A549 (cell line): ENCODE measurements at regions not wholly inside any gene's neighbourhood (a gene's known extent, or its start where the extent isn't known, plus 50 kb on each side); places are given as distances from the start of the nearest gene placed in this dataset.

ENCODE experiments used
- ATAC-seq, 2 experiments: fragments of 200-7000 bp in 1 of 2; fragments of >200 bp in 1 of 2; cut with Nextera tagmentation in 1 of 2; cut with Tn5 transposase in 1 of 2; 3 replicates each; pipeline versions ENCODE4 v1.8.0 to v1.9.1; 2018 to 2020; ENCODE audit warnings: mild to moderate bottlenecking in 1 of 2, moderate library complexity in 1 of 2
- CTCF ChIA-PET: fragments of 300-600 bp; sonication (Branson Sonifier 250); formaldehyde crosslinking; extraction: SDS; loops from one replicate; lab custom pipeline; 2021; ENCODE audit warnings: antibody characterized with exemption, inconsistent platforms; lab: Yijun Ruan, JAX
- POLR2A ChIA-PET: fragments of 350-600 bp; formaldehyde crosslinking; extraction: SDS; loops from one replicate; lab custom pipeline; 2021; ENCODE audit warnings: antibody characterized with exemption, inconsistent platforms; lab: Yijun Ruan, JAX
- DNase-seq, 2 experiments: peaks; one replicate each; pipeline versions ENCODE4 v3.0.0 to v3.0.0-alpha.2; 2011 to 2016; ENCODE audit warnings: low read depth in 1 of 2, low spot score in 1 of 2
- FAIRE-seq: peaks from 2 replicates; lab custom pipeline; 2011; peaks lifted over from hg19 to GRCh38; lab: Jason Lieb, UNC
- H3K27ac ChIP-seq, 2 experiments: fragments of >200 bp; sonication (Bioruptor Twin); formaldehyde crosslinking; 3 replicates each; pipeline ENCODE4 v1.5.1; 2016 to 2017
- H3K4me1 ChIP-seq: fragments of >200 bp; sonication (Bioruptor Twin); formaldehyde crosslinking; 3 replicates; pipeline ENCODE4 v1.6.1; 2016
- H3K4me2 ChIP-seq: fragments of >200 bp; sonication (Bioruptor Twin); formaldehyde crosslinking; 3 replicates; pipeline ENCODE4 v1.6.1; 2016
- H3K4me3 ChIP-seq: fragments of >200 bp; sonication (Bioruptor Twin); formaldehyde crosslinking; 3 replicates; pipeline ENCODE4 v1.5.1; 2016
- H3K9me3 ChIP-seq: fragments of >200 bp; sonication (Bioruptor Twin); formaldehyde crosslinking; 3 replicates; pipeline ENCODE4 v1.6.1; 2016
- CHD2 ChIP-seq: fragments of 150-350 bp; IDR thresholded peaks from 2 replicates; pipeline ENCODE4 v1.6.1; 2014; ENCODE audit warnings: low read length; ENCODE audit not compliant: partially characterized antibody
- GATA3 ChIP-seq: IDR thresholded peaks from 2 replicates; pipeline ENCODE4 v1.6.1; 2012; ENCODE audit warnings: borderline replicate concordance
- KDM1A ChIP-seq: fragments of 200-600 bp; sonication (generic); IDR thresholded peaks from 2 replicates; pipeline ENCODE4 v1.6.1; 2016; ENCODE audit warnings: low read depth, mild to moderate bottlenecking
- POLR2AphosphoS2 ChIP-seq: conservative IDR thresholded peaks from 2 replicates; pipeline ENCODE4 v1.6.1; 2012; ENCODE audit warnings: low read length, improper control_type of control experiment, inconsistent platforms
- RNF2 ChIP-seq: fragments of 200-600 bp; sonication (generic); IDR thresholded peaks from 2 replicates; pipeline ENCODE4 v1.6.1; 2016; ENCODE audit warnings: low read depth, mild to moderate bottlenecking, antibody characterized with exemption, moderate library complexity, borderline replicate concordance
- WGBS: methylation state at CpG from one replicate; pipeline ENCODE4 v1.1.6; 2017; ENCODE audit errors: missing lambda C conversion rate; 5-methylcytosine and 5-hydroxymethylcytosine counted together

- Histone ChIP-seq H3K4me1 (peaks cover 13% of the 10 kb centered on the region), H3K27ac (no peak overlapping the region), H3K4me3 (no peak overlapping the region), H3K4me2 (no peak overlapping the region), H3K9me3 (no peaks in the 10 kb centered on the region)
- ChIA-PET CTCF (interaction anchor here (0.9 to 3.0 kb wide), 5 partner anchors 8 to 178 kb away, joined by 3 to 14 read pairs (median 5); no protein-coding TSS in a partner anchor), POLR2A (no interaction called here)
- TF ChIP-seq GATA3 (no peak), POLR2AphosphoS2 (no peak), RNF2 (no peak), KDM1A (no peak), CHD2 (no peak)
- DNase-seq, result no peak
- WGBS, result 95% methylated on average over 4 of the region's 4 CpGs
- FAIRE-seq, result no peak
- ATAC-seq, result no peak
These were observed 49.8 kb upstream of the AGPS start for GRCh38 chr2:177342736-177343135.
